HG02588 (cell line): ENCODE measurements at regions not wholly inside any gene's neighbourhood (a gene's known extent, or its start where the extent isn't known, plus 50 kb on each side); places are given as distances from the start of the nearest gene placed in this dataset.
"Not testable (repeated sequence)": the region's sequence is repeated elsewhere in the genome, so short reads cannot be mapped to it uniquely, and the experiment has no call there.

Experiments
- ATAC-seq: cut with Tn5 transposase; IDR thresholded peaks from one replicate; pipeline ENCODE4 v1.9.1; 2021; ENCODE audit warnings: mild to moderate bottlenecking, moderate library complexity; ENCODE audit not compliant: unreplicated experiment

DNA sequence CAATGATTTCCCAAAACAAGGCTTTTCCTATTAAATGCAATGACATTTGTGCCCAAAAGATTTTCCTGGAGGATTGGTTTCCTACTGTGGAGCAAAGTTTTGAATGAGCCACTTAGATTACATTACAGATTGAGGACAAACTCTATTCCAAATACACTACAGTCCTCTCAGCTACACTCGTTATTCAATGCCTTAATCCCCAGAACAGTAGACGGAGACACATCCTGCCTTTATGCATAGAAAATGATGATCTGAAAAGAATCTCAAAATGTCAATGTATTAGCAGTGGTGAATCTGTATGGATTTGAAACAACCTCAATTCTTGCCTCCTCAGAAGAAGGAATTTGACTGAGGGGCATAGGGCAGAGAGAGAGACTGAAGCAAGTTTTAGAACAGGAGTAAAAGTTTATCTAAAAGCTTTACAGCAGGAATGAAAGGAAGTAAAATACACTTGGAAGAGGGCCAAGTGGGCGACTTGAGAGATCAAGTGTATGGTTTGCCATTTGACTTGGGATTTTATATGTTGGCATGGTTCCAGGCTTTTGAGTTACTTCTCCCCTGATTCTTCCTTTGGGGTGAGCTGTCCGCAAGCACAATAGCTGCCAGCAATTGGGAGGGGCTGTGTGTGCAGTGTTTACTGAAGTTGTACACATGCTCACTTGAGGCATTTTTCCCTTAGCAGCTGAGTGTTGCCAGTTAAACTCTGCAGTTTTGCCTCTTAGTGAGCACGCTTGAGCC is 891.9 kb upstream of the MBL2 start:
- ATAC-seq, result no peak

DNA sequence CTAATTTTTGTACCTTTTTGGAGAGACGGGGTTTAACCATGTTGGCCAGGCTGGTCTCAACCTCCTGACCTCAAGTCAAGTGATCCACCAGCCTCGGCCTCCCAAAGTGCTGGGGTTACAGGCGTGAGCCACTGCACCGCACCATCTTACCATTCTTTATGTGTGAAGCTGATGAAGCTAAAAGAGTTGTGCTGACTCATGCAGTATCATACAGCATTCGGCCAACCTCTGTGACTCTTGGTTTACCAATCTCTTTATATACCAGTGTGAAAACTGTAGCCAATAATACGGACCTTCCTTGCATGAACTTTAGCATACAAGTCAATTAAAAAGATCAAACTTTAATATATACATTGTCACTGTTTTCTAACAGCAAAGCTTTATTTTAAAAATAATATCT is 878.2 kb upstream of the MBL2 start:
- ATAC-seq, result no peak

DNA sequence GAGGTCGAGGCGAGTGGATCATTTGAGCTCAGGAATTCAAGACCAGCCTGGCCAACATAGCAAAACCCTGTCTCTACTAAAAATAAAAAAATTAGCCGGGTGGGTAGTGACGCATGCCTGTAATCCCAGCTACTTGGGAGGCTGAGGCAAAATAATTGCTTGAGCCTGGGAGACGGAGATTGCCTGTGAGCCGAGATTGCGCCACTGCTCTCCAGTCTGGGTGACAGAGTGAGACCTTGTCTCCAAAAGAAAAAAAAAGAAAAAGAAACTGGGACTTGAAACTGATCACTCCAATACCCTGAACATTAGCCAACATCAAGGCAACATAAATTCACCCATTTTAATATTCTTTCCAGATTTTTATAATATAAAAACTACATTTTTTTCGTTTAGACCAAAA is 874.6 kb upstream of the MBL2 start:
- ATAC-seq, result not testable (repeated sequence)

DNA sequence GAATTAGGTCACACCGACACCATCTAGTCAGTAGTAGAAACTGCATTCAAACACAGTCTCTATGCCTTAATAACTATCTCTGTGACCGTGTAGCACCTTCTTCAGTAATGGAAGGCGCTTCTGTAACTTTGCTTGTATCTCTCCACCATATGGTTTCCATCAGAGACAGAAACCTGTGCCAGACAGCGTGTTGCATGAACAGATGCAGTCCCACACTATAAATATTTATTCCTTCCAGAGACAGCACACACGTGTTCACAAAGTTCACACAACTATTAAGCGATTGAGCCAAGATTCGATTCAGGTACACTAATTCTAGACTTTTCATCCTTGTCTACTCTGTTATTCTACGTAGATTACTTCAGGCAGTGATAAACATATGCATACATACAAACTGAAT is 873.9 kb upstream of the MBL2 start:
- ATAC-seq, result no peak

DNA sequence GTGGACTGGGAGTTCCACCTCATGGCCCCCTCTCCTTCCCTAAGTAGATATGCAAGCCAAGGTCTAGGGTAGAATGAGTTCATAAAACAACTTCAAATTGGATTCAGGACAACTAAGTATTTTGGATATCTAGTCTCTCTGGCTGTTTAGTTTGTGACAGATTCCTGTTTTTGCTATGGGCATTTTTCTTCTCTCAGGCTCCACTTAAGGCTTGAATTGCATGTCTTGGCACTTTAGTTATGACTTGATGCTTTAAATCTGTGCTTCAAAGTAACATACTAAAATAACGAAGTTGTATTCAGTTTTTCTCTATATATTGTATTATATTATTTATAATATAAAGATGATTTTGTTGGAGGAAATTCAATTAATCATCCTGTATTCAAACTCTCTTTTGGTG is 873.4 kb upstream of the MBL2 start:
- no peak for ATAC-seq

DNA sequence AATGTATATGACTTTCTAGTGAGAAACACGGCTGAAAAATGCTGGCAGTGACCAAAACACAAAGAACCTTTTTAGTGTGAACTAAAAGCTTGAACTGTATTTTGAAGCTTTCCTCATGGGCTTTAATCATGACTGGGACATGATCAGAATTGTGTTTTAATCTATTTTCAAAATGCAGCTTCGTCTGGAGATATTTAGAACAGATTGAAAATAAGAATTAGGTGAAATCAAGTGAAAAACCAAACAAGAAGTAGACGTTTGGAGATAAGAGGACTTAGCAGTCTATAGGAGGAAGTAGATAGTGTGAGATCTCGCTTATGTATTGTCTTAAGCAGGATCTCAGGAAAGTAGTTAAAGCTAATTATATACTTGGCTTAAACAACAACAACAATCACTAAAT is 865.4 kb upstream of the MBL2 start:
- ATAC-seq, result no peak

DNA sequence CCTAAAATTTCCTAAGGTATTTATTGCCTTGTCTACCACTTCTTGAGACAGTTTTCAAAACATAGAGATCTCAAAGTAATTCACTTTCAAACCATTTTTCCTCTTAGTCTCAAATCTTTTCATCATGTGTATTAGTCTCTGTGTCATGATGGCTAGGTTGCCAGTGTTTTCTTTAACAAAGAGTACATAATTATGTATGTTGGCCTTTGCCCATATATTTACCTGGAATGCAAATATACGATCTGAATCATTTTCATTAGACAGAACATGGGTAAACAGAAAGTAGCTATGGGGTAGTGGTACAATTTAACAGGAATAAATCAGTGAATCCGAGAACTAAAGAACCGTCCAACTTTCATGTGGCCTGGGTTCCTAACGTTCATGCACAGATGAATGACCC is 852.1 kb upstream of the MBL2 start:
- ATAC-seq, result no peak

DNA sequence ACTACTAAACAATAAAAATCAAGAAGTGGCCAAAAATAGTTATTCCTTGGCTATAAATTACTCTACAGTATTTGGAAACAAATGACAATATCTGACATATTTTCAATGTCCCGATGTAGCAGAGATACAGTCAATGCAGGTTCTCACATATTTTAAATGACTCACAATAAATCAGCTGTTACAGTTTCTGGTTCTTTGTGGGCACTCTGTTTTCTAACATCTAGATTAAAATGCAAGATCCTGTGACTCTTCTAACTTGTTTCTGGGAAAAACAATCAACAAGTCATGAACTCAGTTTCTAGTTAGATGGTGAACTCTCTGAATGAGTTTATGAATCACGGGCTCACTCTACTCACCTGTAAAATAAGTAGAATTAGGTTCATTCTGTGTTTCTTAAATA is 849.6 kb upstream of the MBL2 start:
- no peak for ATAC-seq

DNA sequence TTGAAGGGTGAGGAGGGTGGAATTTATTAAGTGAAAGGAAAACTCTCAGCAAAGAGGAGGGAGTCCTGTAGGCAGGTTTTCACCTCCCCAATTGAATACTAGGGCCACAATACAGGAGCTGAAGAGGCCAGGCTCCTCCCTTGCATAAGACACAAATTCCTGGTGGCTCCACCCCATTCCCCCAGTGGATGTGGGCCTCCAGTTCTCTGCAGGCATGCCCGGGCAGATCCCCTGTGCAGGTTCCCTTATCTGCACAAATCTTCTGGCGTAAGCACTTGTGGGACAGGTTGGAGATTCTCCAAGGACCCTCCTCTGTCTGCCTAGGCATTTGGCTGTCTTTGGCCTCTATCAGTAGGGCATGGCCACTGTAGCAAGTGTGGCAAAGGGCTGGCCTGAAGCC is 847.1 kb upstream of the MBL2 start:
- ATAC-seq, result no peak

DNA sequence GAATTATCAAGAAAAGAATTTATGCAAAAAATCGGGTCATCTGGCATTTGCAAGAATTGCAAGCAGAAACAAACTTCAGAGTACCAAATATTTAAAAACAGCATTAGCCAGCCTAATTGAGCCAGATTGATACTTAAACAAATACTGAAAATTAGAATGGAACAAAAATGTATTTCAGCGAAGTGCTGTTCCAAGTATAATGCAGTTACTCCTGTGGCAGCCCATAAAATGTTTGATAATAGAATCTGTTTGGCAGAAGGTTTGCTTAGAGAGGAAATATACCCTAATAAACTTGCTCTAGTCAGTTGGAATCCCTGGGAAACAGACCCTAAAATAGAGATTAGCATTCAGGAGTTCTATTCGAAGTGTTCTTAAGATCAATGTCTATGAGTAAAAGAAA is 835.1 kb upstream of the MBL2 start:
- ATAC-seq, result no peak

DNA sequence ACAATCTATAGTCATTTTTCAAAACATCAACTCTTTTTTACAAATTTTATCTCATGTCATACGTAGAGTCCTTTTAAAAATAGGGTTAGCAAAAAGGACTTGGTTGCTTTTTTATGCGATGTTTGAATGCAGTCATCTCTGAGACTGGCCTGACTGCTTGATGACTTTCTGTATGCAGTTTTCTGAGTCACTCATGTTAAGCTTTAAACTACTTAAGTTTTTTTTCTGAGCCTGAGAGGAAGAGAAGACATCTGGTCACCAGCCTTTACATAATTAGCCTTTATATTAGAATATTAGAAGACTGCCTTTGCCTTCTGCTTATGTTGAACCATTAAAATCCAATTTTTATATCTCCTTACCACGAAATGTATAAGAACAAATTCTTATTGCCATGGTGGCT is 834.4 kb upstream of the MBL2 start:
- no peak for ATAC-seq

DNA sequence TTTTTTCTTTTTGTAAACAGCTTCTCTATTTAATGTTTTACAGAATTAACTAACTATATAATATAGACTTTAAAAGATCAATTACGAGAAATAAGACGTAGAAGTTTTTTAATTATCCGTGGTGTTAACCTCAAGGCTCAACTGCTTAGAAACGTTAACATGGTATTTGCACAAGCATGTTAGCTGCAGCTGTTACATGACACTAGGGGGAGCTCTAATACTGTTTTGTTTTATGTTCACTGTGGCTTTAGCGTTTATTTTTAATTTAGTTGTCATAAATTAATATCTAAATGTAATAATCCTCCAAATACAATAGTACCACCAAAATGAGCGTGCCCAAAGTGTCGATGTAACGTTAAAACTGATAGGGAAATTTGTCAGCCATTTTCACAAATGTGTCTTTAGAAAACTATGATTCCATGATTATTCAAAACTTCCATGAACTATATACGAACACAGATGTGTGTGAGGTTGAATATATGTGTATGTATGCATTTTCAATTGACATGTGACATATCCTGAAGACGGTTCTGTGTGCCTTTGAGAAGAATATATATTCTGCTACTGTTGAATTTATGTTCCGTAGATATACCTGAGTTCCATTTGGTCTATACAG is 828.8 kb upstream of the MBL2 start:
- ATAC-seq, result no peak

DNA sequence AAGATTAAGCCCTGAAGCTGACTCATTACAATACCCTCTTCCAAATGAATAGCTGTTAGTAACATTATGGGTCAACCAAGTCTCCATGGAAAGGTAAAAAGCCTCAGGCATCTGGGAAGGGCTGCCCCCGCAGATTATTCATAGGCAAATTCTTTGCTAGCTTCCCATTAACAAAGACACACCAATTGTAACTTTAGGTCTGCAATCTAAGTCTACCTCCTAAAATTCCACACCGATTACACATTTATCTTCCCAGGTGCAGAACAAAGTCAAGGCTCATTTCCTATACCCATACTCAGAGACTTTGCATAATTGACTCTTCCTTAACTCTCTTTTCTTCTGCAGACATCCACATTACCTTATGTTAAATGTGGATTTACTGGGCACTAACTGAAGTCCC is 826.3 kb upstream of the MBL2 start:
- no peak for ATAC-seq

DNA sequence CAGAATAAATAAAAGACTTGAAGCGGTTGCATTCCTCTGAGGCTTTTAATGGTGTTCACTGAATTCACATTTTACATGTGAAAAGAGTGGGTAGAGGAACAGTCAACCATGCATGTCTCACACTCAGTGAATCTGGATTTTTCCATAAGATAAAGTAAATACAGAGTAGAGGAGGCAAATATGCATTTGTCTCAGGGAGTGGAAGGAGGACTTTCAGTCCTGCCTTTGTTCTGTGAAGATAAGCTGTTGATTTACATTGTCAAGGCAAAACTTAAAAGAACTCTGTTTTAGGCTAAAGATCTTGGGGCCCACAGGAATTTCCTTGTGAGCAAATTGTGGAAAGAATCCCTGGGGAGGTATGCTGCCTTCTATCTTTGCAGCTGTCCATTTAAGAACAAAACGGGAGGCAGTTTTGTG is 825.3 kb upstream of the MBL2 start:
- ATAC-seq, result no peak

DNA sequence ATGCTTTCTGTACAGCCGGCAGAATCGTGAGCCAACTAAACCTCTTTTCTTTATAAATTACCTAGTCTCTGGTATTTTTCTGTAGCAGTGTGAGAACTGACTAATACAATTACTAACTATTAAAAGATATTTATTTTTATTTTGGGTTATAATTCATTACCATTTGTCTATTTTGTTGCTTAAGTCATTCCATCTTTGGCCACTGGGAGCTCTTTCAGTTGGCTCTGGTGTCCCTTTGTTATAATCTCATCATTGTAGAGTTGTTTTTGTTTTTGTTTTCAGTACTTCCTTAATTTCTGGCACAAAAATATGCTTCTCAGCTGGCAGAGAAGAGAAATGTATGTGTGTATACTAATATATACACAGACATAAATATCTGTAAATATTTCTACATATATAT is 807.9 kb upstream of the MBL2 start:
- no peak for ATAC-seq

DNA sequence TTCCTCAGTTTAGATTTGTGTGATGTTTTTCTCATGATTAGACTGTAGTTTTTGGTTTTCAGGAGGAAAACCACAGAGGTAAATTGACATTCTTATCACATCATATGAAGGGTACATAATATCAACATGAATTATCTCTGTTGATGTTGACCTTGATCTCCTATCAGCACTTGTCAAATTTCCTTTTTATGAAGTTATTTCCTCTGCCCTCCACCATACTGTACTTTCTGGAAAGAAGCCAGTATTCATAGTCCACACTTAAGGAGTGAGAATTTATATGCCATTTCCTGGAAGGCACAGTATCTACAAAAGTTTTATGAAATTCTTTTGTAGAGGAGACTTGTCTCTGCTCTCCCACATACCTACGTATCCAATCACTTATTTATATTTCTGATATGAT is 807.2 kb upstream of the MBL2 start:
- no peak for ATAC-seq

DNA sequence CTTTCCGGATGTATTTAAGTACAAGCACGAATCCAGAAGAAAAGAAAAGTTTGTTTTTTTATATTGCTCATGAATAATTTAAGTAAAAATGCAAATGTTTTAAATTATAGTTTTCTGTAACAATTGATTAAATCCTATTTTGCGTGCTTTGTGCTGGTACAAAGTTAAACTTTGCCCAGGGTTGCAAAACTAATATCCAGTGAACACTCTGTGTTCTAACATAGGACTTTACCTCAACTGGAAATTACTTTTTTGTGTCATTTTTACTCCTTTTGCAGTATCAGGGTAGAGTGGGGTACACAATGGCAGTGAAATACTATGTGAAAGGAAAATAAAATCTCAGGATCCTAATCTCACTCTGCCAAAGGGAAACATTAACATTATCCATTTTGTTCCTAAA is 801.4 kb upstream of the MBL2 start:
- no peak for ATAC-seq

DNA sequence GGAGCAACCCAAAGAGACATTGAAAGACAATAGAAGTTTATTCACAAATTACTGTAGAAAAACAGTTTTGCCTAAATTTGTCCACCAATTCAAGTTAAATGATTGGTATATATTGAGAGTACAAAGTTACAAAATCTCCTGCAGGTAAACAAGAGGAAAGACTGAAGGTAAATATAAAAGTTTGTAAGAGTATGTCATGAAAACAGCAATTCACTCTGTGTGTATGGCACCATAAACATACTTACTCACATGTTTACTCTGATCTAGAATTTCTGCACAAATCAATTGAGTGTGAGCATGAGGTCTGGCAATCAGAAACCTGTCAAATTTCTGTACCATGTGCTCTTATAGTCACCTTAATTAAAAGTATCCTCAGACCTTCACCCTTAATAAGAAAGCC is 800.9 kb upstream of the MBL2 start:
- ATAC-seq, result no peak

DNA sequence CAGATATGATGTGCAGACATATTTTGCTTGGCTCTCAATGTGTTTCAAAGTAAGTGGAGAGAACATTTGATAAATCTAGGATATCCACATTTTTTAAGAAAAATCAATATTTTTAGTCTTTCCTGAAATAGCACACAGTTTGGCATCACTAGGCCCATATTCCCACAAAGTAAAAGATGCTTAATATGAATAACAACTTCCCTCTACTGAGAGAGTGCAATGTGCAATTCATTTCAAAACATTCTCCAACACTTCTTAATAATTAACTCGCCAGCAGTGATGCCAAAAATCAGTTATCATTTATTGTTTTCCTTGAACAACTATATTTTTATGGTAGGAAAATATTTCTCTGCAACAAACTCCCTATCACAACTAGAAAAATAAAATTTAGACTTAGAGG is 800.2 kb upstream of the MBL2 start:
- ATAC-seq, result no peak

DNA sequence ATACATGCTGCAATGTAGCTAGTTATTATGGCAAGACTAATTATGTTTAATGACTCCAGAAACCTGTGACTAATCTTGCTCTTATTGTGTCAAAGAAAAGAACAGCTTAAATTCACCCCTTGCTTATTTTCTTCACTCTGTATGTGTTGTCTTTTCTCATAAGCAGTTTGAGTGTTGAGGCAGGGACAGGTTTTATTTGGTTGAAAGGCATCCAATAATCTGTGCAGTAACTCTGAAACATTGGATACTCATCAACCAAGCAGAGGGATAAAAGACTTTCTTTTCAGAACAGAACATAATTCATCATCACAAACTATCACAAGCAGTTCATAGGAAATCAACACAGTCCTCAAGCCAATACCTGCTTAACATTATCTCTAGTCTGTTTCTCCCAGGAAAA is 797.6 kb upstream of the MBL2 start:
- no peak for ATAC-seq

DNA sequence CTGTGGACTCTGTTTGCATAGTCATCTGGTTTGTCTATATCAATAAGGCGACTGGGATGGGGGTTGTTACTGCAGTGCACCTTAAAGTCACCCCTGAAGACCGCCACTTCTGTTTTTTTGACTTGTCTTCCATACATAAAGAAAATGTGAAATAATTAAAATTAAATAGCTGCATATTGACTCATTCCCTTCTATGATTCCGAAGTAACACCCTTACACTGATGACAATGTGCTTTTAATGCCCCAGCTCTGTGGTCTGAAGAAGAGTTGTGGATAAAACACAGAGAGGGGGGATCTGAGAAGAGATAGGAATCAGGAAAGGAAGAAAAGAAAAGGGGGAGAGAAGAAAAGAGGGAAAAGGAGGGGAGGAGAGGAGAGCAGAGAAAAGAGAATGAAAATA is 796.9 kb upstream of the MBL2 start:
- no peak for ATAC-seq

DNA sequence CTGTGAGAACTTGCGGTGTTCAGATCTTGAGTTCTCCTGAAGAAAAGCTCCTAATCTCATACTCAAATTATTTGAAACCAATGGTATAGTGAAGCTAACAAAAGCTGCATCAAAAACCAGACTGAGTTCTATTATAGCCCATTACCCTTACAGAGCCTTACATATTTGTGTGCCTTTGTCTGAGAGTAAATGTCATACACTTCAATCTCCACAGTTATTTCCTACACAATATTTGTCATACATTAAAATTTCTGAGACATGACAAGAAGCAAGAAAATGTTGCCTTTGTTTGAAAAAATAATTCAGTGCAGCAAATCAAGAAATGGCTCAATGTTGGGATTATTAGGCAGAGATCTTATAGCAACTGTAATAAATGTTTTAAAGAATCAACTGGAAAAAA is 776.1 kb upstream of the MBL2 start:
- no peak for ATAC-seq

DNA sequence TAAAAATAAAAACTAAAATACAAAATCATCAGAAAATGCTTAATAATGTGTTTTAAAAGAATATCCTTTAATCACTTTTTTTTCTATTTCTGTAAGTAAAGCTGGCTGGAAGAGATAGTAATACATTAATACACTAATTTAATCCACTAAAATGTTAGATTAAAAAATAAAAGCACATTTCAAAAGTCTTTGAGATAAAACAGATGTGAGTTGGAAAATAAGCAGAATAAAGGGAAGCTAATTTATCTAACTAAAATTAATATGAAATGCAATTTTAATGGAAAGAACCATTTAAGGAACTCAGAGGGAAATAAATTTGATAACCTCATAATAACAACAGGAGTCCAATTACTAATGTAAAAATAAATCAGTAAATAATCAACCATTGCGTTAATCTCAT is 774.8 kb upstream of the MBL2 start:
- ATAC-seq, result no peak
